Stimulated activated naive CD8-positive, alpha-beta T cell treated with anti-CD3 and anti-CD28 coated beads, Interleukin-15, amount 100 ng/mL, for 72 hours (primary cell): ENCODE measurements at regions not wholly inside any gene's neighbourhood (a gene's known extent, or its start where the extent isn't known, plus 50 kb on each side); places are given as distances from the start of the nearest gene placed in this dataset.
"Not testable (repeated sequence)": the region's sequence is repeated elsewhere in the genome, so short reads cannot be mapped to it uniquely, and the experiment has no call there.

ENCODE experiments used
- ATAC-seq: fragments of 150-1000 bp; cut with Tn5 transposase; 2 replicates; pipeline ENCODE4 v1.10.0; 2021; ENCODE audit warnings: mild to moderate bottlenecking, moderate library complexity
- DNase-seq, 2 donors: peaks; one replicate each; pipeline ENCODE4 v3.0.0; 2021 to 2022
- H3K27ac Mint-ChIP-seq, 2 donors: one replicate each; pipeline ENCODE4 v1.8.0; 2022; ENCODE audit warnings: mild to moderate bottlenecking in 2 of 2, mixed read lengths in 2 of 2, moderate library complexity in 2 of 2
- H3K27me3 Mint-ChIP-seq: one replicate; pipeline ENCODE4 v1.8.0; 2022; ENCODE audit warnings: mixed read lengths
- H3K4me1 Mint-ChIP-seq: one replicate; pipeline ENCODE4 v1.8.0; 2022; ENCODE audit warnings: mild to moderate bottlenecking, mixed read lengths
- H3K4me3 Mint-ChIP-seq, 2 donors: one replicate each; pipeline ENCODE4 v1.8.0; 2022; ENCODE audit warnings: mild to moderate bottlenecking in 2 of 2, mixed read lengths in 2 of 2, moderate library complexity in 1 of 2
- H3K9me3 Mint-ChIP-seq, 2 donors: one replicate each; pipeline ENCODE4 v1.8.0; 2022; ENCODE audit warnings: mixed read lengths in 2 of 2

GRCh38 chr2:107094450-107094986 lies 208.6 kb upstream of the ST6GAL2 start:
- no peak for ATAC-seq
- Mint-ChIP-seq H3K4me3 (no peak overlapping the region), H3K27me3 (no peaks in the 10 kb centered on the region)

DNA sequence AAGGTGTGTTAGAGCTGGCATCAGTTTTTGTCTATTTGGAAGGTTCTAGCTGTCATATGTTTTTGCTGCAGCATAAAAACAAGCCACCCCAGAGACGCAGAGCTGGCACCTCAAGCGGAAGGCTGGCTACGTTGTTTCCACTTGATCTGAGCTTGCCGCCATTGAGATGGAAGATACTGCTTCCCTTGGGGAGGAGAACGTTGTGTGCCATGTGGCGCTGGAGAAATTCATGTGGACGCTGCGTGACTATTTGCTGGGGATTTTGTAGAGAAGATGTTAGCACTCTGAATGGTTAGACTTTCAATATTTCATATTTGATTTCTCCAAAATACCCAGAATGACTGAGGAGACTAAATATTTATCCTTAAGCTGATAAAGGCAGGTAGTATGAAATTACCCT lies 216.2 kb upstream of the ST6GAL2 start:
- no peak for ATAC-seq
- Mint-ChIP-seq H3K4me3 (no peak overlapping the region), H3K9me3 (peaks cover 9 to 12% of the 10 kb centered on the region in 2 donors), H3K27ac (no peak overlapping the region), H3K4me1 (no peaks in the 10 kb centered on the region), H3K27me3 (no peaks in the 10 kb centered on the region)
- DNase-seq, result no peak

More at GRCh38 chr2:107094450-107094986, 208.6 kb upstream of the ST6GAL2 start:
- DNase-seq, result no peak
- Mint-ChIP-seq H3K27ac (no peak overlapping the region), H3K9me3 (no peaks in the 10 kb centered on the region), H3K4me1 (no peaks in the 10 kb centered on the region)

DNA sequence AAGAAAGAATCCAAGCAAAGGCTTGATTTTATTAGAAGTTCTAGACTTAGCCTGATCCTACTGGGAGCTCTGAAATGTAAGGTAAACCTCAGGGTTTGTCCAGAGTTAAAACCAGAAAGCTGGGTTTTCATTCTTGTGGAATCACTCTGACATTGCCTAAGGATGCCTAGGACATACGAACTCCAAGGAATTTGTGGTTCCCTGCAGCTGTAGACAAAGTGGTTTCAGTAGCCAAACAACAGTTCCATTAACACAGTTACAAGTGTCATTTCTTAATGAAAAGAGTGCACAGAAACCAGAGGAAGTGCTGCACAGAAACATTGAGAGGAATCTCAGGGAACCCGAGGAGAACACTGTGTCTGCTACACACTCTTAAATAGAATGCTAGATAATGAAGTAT lies 221.4 kb upstream of the ST6GAL2 start:
- peaks cover 14 to 18% of the 10 kb centered on the region in 2 donors for H3K9me3 Mint-ChIP-seq
- ATAC-seq, result no peak

DNA sequence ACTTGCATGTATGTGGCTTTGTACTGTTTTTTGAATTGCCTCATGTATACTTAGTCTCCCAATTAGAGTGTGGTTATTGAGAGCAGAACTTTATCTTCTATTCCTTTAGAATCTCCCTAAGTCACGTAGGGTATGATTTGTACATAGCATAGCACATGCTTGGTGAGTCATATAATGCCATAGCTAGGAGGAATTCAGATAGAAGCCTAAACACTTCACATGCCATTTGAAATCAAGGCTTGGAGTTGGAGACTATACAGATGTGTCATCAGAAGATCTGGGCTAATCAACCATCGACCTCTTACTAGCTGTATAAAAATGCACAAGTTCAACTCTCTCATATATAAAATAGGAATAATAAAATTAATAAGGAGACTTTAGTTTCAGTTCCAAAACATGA lies 222.6 kb upstream of the ST6GAL2 start:
- ATAC-seq, result no peak
- Mint-ChIP-seq H3K27ac (no peak overlapping the region), H3K9me3 (peaks cover 14 to 18% of the 10 kb centered on the region in 2 donors), H3K4me1 (no peaks in the 10 kb centered on the region), H3K4me3 (no peak overlapping the region), H3K27me3 (no peaks in the 10 kb centered on the region)
- DNase-seq, result no peak

More for the DNA sequence above, 221.4 kb upstream of the ST6GAL2 start:
- no peaks in the 10 kb centered on the region for H3K27me3 Mint-ChIP-seq
- no peaks in the 10 kb centered on the region for H3K4me1 Mint-ChIP-seq
- no peak overlapping the region for H3K27ac Mint-ChIP-seq
- no peak for DNase-seq
- no peak overlapping the region for H3K4me3 Mint-ChIP-seq

DNA sequence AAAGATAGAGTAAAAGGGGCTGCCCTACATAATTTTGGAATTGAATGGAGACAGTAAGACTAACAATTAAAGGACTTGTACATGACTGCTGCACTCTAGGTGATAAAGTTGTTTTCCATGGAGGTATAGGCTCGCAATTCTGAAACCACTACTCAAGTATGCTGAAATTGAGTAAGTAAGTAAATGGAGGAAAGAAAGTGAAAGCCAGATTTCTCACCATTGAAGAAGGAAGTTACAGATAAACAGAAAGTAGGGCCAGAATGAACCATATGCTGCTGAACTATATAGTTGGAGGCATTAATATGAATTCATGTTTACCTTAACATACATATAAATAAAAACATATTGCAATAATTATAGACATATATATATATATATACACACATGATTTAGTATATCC lies 225.7 kb upstream of the ST6GAL2 start:
- Mint-ChIP-seq H3K4me1 (no peaks in the 10 kb centered on the region), H3K4me3 (no peak overlapping the region), H3K9me3 (peaks cover 5 to 7% of the 10 kb centered on the region in 2 donors), H3K27me3 (no peaks in the 10 kb centered on the region), H3K27ac (no peak overlapping the region)
- DNase-seq, result no peak
- no peak for ATAC-seq

DNA sequence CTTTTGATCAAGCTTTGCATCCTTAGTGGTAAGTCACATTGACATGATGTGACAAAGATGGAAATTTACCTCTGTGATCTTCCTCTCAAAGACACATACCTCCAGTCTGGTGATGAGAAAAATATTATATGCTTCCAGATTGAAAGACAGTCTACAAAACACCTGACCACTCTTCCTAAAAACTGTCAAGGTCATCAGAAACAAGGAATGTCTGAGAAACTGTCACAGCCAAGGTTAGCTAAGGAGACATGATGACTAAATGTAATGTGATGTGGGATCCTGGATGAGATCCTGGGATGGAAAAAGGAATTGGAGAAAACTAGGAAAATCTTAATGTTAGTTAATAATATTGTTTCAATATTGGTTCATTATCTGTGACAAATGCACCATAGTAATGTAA lies 226.6 kb upstream of the ST6GAL2 start:
- no peaks in the 10 kb centered on the region for H3K4me1 Mint-ChIP-seq

DNA sequence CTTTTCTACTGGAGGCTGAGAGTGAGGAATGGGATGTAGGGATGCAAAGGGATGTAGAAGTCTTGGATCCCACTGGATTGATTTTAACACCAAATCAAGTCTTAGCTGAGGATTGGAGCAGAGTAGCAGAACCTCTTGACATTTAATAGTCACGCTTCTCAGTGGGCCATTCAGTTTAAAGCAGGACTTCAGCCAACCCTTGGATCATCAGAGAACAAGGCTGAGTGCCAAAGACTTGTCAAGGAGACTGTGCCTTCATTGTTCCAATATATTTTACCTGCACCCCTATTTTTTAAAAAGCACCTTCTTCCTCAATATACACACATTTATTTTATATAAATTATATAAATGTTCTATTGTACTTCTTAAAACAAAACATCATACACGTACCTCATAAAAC lies 242.4 kb upstream of the ST6GAL2 start:
- DNase-seq (no peak), ATAC-seq (no peak)
- Mint-ChIP-seq H3K4me1 (no peaks in the 10 kb centered on the region), H3K27ac (no peak overlapping the region), H3K4me3 (no peak overlapping the region), H3K9me3 (no peaks in the 10 kb centered on the region), H3K27me3 (no peaks in the 10 kb centered on the region)

More for the DNA sequence above, 226.6 kb upstream of the ST6GAL2 start:
- peaks cover 5 to 7% of the 10 kb centered on the region in 2 donors for H3K9me3 Mint-ChIP-seq
- no peaks in the 10 kb centered on the region for H3K27me3 Mint-ChIP-seq
- DNase-seq (no peak), ATAC-seq (no peak)
- no peak overlapping the region for H3K4me3 Mint-ChIP-seq
- no peak overlapping the region for H3K27ac Mint-ChIP-seq

GRCh38 chr2:107132070-107132469 lies 246.1 kb upstream of the ST6GAL2 start:
- ATAC-seq (no peak), DNase-seq (no peak)
- Mint-ChIP-seq H3K27ac (no peak overlapping the region), H3K27me3 (no peaks in the 10 kb centered on the region), H3K4me1 (no peaks in the 10 kb centered on the region), H3K9me3 (no peaks in the 10 kb centered on the region), H3K4me3 (no peak overlapping the region)

GRCh38 chr2:107132746-107133145 lies 246.8 kb upstream of the ST6GAL2 start:
- no peak overlapping the region for H3K4me3 Mint-ChIP-seq

GRCh38 chr2:107133412-107133811 lies 247.4 kb upstream of the ST6GAL2 start:
- Mint-ChIP-seq H3K9me3 (no peaks in the 10 kb centered on the region), H3K27ac (no peak overlapping the region), H3K4me1 (no peaks in the 10 kb centered on the region), H3K27me3 (no peaks in the 10 kb centered on the region), H3K4me3 (no peak overlapping the region)
- no peak for DNase-seq
- no peak for ATAC-seq

More at GRCh38 chr2:107132746-107133145, 246.8 kb upstream of the ST6GAL2 start:
- ATAC-seq (no peak), DNase-seq (no peak)
- Mint-ChIP-seq H3K27ac (no peak overlapping the region), H3K4me1 (no peaks in the 10 kb centered on the region), H3K27me3 (no peaks in the 10 kb centered on the region), H3K9me3 (no peaks in the 10 kb centered on the region)

GRCh38 chr2:107136733-107137132 lies 250.8 kb upstream of the ST6GAL2 start:
- H3K27me3 Mint-ChIP-seq, result no peaks in the 10 kb centered on the region
- H3K9me3 Mint-ChIP-seq, result peaks cover 0 to under 1% of the 10 kb centered on the region in 2 donors
- H3K4me3 Mint-ChIP-seq, result no peak overlapping the region
- no peak overlapping the region for H3K27ac Mint-ChIP-seq
- H3K4me1 Mint-ChIP-seq, result no peaks in the 10 kb centered on the region
- DNase-seq, result no peak
- ATAC-seq, result no peak

DNA sequence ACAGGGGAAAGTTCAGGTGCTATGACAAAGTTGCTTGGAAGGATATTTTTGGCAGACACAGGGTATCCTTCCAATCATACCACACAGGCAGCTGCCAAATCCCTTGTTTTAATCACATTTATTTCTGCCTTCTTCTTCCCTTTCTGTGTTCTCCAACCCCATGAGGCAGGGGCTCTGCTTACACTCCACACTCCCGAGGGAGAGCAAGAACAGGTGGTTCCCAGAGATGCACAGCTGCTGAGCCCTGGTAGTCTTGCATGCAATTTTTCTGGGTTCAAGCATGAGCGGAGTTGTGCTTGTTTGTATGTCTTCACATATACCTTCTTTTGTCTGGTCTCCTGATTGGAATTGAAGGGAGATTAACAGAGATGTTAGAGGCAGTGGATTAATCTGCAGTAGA lies 251.7 kb upstream of the ST6GAL2 start:
- Mint-ChIP-seq H3K4me1 (no peaks in the 10 kb centered on the region), H3K4me3 (no peak overlapping the region), H3K9me3 (peaks cover 7 to 11% of the 10 kb centered on the region in 2 donors), H3K27ac (no peak overlapping the region), H3K27me3 (no peaks in the 10 kb centered on the region)
- ATAC-seq, result no peak
- no peak for DNase-seq

- H3K4me3 Mint-ChIP-seq, result no peak overlapping the region
- H3K9me3 Mint-ChIP-seq, result peaks cover 12 to 25% of the 10 kb centered on the region in 2 donors
- H3K27me3 Mint-ChIP-seq, result no peaks in the 10 kb centered on the region
- ATAC-seq (no peak), DNase-seq (no peak)
- no peaks in the 10 kb centered on the region for H3K4me1 Mint-ChIP-seq
- H3K27ac Mint-ChIP-seq, result no peak overlapping the region
Measured at GRCh38 chr2:107146181-107146580, 260.2 kb upstream of the ST6GAL2 start.

- H3K27ac Mint-ChIP-seq, H3K27me3 Mint-ChIP-seq, H3K4me3 Mint-ChIP-seq, H3K4me1 Mint-ChIP-seq, ATAC-seq, DNase-seq: not testable (repeated sequence)
- peaks cover 12 to 25% of the 10 kb centered on the region in 2 donors for H3K9me3 Mint-ChIP-seq
Measured at GRCh38 chr2:107146645-107147044, 260.7 kb upstream of the ST6GAL2 start.

GRCh38 chr2:107148055-107148454 lies 262.1 kb upstream of the ST6GAL2 start:
- Mint-ChIP-seq H3K4me1 (no peaks in the 10 kb centered on the region), H3K4me3 (no peak overlapping the region), H3K9me3 (peaks cover 5 to 11% of the 10 kb centered on the region in 2 donors), H3K27ac (no peak overlapping the region), H3K27me3 (no peaks in the 10 kb centered on the region)
- no peak for DNase-seq
- ATAC-seq, result no peak

DNA sequence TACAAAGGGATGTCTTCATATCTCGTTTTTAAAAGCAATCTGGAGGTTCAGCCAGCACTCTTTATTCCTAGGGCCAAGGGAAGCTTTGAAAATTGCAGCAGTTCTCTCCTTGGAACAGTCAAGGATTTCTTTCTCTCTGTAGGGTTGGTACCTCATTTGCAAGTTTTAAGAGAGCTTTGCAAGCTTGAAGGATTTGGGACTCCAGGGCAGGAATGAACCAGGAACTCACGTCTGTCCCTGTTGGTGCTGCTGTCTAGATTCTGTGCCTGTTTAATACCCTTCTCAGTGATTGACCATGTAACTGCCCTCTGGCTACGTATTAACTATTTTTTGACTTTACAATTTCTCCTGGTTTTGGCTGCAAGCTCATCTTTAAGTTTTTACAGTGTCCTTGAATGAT lies 262.5 kb upstream of the ST6GAL2 start:
- Mint-ChIP-seq H3K4me3 (no peak overlapping the region), H3K9me3 (peaks cover 5 to 7% of the 10 kb centered on the region in 2 donors), H3K27ac (no peak overlapping the region), H3K4me1 (no peaks in the 10 kb centered on the region), H3K27me3 (no peaks in the 10 kb centered on the region)
- DNase-seq, result no peak
- ATAC-seq, result no peak

DNA sequence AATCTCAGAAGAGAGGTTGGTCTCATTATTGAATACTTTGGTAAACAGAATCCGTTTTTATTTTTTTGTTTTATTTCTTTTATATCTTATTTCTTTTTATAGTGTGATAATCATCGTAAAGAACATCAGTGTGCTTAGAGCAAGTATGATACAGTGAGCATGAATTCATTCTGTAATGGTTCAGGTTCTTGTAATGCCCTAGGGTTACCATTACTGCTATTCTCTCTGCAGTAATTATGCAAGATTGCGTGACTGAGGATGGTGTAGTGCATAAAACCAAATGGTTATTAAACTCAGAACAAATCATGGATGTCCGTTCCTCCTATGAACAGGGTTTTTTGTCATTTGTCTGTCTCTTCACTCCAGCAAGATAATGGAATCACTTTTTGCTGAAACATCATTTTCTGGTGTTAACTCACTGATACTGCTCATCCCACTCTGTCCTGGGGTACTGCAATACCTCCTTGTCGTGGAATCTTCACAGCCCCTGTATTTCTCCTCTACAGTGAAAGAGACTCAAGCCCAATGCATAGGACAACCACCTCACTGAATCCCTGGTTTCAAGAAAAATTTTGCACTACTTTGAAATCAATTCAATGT lies 274.8 kb upstream of the ST6GAL2 start:
- ATAC-seq (no peak), DNase-seq (no peak)
- Mint-ChIP-seq H3K9me3 (peaks cover 9 to 16% of the 10 kb centered on the region in 2 donors), H3K27me3 (no peaks in the 10 kb centered on the region), H3K27ac (no peak overlapping the region), H3K4me1 (no peaks in the 10 kb centered on the region), H3K4me3 (no peak overlapping the region)
